HG03025 (cell line): ENCODE measurements at regions not wholly inside any gene's neighbourhood (a gene's known extent, or its start where the extent isn't known, plus 50 kb on each side); places are given as distances from the start of the nearest gene placed in this dataset.

Experiments used
- ATAC-seq: cut with Tn5 transposase; IDR thresholded peaks from one replicate; pipeline ENCODE4 v1.9.1; 2021; ENCODE audit warnings: mild to moderate bottlenecking, moderate library complexity; ENCODE audit not compliant: unreplicated experiment, low FRiP score

DNA sequence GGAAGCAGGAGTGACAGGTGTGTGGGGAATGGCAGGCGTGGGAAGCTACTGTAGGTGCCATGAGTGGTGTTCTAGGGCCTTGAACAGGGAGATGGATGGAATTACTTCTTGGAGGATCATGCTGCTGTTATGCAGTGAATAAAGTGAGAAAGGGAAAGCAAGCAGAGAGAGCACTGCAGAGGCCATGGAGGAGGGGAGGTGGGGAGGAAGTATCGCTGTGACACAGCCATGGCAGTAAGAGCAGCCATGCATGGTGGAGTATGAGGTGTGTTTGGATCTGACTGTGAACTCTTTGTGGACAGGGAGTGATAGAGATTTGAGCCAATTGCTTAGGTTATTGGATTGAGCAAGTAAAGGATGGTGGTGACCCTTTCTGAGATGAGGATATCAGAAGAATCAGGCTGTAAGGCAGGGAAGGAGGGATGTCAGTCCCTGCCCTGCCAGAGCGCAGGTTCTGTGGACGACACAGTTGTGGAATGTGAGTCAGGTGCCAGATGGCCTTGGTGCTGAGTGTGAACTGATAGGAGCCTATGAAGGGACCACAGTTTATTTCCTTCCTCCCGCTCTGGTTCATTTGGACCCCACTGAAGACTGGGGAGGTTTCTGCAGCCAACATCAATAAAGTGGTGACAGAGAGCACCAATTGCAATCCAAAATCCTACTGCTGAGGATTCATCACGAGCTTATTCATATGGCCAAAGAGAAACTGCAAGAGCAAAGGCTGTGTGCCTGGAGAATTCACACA is 105.5 kb upstream of the TMEM72 start:
- ATAC-seq: no peak

DNA sequence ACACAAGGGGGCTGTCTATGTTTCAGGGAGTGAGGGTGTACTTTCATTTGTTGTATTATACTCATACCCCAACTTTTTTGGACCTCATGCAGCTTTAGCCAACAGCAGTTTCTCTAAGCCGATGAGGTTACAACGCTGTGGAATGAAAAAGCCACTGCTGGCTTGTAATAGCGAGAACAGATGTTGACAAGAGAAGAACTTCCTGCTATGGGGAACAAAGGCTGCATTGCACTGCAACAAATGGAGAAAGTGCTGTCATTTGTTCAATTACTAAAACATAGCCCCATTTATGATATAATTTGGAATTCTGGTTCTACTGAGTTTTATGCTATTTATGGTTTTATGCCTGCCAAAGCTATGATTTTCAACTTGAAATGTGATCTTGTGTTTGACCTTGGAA is 104.2 kb upstream of the TMEM72 start:
- ATAC-seq: no peak

DNA sequence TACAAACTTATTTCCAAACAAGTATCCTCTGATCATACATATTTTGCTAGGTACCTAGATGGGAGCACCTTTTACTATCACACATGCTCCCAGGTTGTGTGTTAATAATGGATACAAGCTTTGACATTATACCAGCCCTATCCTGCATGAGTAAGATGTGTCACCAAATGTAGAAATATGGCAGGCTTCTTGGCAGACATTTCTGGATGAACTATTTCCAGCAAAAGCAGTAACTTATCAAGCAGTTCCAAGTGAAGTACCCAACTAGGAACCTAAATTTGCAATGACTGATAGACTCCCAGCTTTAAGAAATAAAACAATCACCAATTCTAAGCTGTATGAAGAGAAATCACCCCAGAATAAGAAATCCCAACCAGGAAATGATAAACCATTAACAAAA is 103.7 kb upstream of the TMEM72 start:
- no peak for ATAC-seq

DNA sequence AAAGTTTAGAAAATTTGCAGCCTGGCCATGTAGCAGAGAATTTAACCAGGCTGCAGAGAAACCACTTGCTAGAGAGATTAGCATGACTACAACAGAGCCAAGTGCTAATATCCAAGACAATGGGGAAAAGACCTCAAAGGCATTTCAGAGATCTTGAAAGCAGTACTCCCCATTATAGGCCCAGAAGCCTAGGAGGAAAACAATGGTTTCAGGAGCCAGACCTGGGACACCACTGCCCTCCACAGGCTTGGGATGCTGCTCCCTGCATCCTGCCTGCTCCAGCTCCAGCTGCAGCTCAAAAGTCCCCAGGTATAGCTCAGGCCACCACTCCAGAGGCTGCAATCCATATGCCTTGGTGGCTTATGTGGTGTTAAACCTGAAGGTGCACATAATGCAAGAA is 101.5 kb upstream of the TMEM72 start:
- ATAC-seq: no peak

DNA sequence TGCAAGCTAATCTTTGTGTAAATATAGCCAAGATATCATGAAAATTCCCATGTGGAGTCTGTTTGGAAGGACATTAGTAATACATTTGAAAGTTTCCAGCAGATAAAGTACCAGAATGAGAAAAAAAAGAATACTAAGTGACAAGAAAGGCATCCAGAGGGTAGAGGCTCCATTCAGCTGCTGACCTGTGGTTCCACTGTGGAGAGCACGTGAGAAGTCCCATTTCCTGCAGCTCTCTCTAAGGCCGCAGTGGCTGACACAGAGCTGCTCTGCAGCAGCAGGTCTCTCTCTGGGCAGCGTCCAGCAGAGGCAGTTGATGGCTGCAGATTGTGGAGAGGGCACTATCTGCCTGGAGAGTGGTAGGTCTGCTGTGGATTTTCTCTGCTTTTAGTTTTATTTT is 100.1 kb upstream of the TMEM72 start:
- ATAC-seq: no peak

DNA sequence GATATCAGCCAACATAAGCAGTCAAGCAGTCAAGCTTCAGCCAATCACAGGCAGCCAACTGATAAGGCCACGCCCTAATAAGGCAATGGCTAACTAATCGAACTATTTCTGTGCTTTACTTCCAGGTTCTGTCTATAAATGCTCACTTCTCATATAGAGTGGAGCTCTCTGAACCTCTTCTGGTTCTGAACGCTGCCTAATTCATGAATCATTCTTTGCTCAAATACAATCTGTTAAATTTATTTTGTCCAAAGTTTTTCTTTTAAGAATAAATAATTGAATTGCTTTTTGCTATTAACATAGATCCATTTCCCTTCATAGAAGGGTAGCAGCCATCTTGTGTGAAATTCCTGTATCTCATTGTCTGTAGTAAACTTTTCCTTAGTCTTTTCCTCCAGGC is 97.9 kb upstream of the TMEM72 start:
- ATAC-seq: no peak

DNA sequence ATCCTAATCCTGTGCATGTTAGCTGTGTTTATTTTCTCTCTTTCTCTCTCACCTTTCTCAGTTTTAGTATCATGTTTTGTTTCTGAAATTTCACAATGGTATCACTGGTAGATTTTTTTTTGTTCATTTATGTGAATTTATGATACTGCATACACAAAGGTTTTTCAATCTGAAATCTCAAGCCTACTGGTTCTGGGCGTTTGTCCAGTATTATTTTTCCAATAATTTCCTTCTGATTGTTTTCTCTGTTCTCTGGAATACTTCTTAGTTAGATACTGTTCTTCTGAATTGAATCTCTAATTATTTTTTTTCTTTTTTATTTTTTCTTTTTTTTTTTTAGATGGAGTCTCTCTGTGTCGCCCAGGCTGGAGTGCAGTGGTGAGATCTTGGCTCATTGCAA is 96.2 kb upstream of the TMEM72 start:
- no peak for ATAC-seq

DNA sequence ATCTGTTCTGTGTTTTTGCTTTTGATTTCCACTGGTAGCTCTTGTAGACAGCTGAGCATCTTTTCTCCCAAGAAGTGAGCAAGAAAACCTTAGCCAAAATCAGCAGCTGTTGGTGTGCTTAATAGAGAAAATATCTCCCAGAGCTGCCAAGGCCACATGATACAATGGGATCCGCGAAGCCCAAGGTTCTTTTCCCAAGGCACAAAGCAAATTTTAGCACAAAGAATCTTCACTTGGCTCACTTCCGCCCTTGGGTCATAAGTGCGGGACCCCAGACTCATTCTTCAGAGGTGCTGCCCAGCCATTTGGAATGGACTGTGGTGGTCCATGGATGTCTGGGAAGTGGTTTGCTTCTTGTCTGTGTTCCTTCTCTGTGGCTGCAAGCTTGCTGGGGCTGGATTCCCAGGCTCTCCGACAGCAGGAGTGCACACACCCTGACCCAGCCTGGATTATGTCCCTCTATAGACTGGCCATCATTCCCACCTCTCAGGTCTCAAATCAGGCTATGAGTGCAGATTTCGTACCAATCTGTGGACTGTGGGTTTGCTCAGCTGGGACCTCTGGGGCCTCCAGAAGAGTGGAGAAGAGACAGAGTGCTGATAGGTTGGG is 93.0 kb upstream of the TMEM72 start:
- ATAC-seq: no peak

DNA sequence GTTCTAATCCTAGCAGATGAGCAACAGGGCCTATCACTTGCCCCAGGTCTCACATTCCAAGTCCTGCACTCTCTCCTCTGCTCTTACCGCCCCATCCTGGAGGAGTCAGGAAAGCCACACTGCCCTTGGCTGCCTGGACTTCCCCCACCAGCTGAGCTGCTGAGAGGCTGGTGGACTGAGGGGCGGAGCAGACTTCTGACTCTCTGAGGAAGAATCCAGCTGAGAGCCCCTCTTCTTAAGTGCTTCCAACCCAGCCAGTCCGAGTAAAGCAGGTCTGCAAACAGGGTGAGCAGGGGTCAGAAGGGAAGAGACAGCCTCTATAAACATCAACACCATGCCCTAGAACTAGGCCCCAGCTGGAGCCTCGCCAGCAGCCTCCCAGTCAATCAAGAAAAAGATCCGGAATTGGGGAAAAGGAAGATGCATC is 92.4 kb upstream of the TMEM72 start:
- no peak for ATAC-seq

DNA sequence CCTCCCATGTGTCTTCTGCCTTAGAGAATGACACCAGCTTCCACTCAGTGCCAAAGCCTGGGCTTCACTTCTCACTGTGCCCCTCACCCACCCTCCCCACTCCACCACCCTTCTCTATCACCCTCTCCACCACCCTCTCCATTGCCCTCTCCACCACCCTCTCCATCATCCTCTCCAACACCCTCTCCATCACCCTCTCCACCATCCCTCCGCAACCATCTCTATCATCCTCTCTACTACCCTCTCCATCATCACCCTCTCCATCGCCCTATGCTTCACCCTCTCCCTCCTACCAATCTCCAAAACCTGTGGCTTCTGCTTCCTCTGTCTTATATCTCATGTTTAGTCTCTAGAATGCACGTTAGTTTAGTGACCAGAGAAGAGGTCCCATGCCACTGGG is 91.0 kb upstream of the TMEM72 start:
- ATAC-seq: no peak

DNA sequence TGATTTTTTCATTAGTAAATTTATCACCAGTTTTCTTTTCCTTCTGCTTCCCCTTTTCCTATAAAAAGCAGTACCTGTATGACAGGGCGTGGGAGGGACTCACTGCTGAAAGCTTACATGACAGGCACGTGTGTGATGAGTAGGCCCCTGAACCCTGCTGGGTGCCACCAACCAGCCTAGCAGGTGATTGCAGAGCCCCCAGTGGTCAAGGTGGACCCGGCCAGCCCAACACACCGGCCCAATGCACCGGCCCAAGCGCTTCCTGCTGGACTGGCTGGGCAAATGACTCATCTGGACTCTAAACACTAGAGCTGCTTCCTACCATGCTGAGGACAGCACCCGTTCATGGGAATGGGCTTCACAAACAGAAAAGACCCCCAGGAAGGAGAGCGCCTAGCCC is 89.8 kb upstream of the TMEM72 start:
- no peak for ATAC-seq

DNA sequence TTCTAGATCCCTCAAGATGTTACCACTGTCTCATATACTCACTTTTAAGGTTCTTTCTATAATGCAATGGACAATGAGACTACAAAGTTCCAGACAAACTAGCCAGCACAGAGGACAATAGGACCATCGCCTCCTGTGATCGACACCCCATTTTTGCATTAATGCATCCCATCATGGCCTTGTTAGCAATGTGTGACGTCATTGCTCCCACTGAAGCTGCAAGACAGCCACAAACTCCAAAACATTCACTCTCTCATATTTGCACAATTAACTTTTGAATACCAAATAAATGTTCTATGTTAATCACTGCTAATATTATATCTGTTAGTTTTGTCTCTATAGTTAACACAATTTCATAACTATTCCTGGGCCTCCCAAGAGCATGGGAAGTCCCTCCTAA is 88.8 kb upstream of the TMEM72 start:
- no peak for ATAC-seq

DNA sequence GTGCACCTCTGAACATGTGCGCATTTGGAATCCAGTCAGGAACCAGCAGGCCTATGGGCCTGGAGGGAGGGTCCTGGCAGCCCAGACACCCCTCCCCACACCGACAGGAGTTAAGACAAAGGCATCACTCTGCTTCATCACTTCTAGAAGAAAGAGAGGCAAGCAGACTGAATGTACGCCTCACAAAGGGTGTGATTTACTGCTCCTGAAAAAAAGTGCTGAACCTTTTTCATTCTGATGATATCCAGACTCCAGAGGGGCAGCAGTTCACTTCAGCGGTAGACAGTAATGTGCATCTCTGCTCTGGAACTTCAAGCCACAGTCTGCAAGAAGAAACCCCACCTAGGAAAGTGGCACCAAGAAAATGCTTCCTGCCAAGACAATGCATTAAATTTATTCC is 88.2 kb upstream of the TMEM72 start:
- no peak for ATAC-seq

DNA sequence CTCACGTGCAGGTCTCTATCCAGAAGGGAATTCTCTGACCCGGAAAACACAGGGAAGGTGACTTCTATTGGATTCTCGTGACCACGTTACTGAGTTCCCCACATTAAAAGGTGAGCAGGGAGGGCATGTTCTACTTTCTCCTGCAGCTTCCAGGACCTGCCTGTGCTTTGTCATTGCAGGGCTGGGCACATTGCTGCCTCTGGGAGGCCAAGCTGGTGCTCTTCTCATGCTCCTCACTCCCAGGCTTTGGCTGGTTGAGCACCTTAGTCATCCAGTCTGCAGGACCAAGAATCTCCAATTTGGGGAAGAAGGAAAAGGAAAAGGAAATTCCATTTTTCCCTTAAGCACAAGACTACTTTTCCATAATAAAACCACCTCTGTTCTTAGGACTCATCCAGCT is 86.5 kb upstream of the TMEM72 start:
- ATAC-seq: no peak

DNA sequence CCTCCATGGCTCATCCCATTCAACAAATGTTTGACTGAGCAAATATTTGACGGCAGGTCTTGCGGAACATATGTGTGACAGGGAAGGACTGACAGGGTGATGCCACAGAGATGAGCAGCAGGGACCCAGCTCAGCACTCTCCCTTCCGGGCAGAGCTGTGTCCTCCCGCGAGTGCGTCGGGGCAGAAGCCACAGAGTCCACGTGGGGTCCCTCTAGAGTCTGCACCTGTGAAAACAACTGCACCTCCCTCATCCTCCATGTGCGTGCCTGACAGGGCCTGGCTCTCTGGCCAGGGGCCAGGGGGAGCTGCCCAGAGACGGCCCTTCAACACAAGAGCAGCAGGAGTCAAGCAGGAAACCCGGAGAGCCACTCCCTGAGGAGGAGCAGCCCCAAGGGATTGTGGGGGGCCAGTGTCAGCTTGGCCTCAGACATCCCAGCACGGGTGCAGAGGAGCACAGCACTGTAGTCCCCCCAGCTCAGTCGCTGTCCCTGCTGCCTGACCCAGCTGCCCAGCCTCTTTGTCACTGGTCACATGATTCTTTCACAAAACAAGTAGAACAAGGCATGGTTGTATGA is 83.6 kb upstream of the TMEM72 start:
- no peak for ATAC-seq

DNA sequence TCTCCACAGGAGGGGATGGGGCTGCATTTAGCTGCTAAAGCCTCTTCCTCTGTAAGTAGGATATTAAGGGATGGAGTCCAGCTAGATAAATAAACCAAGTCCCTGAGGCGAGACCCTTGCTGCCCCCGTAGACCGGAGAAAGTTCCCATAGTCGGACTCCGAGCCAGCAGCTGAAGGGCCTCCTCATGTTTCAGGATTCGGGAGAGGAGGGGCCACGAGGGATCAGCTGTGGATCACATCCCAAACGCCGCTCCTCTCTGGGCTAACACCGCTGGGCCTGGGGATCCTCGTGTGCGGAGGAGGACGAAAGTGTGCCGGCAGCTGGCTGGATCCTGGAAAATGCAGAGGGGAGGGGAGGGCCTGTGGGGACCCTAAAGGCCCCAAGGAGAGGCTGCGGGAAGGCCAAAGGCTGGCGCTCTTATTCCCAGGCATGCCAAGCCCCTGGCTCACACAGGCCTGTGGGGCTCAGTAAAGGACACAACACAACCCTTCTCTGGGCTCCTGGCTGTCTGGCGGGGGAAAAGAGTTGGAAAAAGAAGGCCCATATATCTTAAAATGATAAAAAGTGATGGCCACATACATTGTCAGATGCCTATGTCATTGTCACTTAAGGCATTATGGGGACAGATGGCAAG is 82.5 kb upstream of the TMEM72 start:
- no peak for ATAC-seq

DNA sequence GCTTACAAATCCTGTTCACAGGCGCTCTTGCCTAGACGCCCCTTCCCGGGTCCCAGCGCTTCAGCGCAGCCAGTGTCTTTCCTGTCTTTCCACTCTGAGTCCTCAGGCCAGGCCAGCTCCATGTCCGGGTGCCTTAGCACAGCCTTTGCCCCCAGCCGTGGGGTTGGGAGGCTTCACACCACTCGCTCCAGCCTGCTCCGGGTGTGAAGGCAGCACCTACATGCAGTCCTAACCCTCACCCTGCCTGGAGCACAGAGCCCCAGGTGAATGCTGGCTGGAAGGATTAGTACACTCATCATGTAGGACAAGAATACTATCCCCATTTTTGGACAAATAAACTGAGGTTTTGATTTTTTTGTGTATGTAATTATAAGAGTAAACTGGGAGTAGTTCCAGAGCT is 81.7 kb upstream of the TMEM72 start:
- ATAC-seq: no peak

DNA sequence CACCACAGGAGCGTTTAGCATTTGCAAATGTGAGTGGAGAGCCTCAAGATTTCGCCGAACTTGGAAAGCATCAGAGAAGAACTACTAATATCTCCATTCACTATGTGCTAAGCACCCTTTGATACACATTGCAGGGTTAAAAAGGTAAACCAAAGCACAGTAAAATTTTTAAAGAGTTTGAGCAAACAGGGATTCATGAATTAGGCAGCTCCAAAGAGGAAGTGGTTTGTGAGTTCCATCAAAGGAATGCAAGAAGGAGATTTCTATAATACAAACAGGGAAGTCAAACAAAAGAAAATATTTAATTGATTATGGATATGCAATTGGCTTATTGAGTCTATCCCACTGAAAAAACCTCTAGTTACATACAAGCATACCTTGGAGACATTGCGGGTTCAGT is 81.1 kb upstream of the TMEM72 start:
- ATAC-seq: no peak

DNA sequence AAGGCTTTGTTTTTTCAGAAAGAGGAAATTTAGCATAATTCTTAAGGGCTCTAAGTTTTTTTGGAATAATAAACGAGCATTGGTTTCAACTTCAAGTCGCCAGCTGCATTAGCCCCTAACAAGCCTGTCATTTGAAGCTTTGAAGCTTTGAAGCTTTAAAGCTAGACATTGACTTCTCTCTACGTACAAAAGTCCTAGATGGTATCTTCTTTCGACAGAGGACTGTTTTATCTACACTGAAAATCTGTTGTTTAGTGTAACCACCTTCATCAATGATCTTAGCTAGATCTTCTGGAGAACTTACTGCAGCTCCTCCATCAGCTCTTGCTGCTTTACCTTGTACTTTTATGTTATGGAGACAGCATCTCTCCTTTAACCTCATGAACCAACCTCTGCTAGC is 79.6 kb upstream of the TMEM72 start:
- no peak for ATAC-seq

DNA sequence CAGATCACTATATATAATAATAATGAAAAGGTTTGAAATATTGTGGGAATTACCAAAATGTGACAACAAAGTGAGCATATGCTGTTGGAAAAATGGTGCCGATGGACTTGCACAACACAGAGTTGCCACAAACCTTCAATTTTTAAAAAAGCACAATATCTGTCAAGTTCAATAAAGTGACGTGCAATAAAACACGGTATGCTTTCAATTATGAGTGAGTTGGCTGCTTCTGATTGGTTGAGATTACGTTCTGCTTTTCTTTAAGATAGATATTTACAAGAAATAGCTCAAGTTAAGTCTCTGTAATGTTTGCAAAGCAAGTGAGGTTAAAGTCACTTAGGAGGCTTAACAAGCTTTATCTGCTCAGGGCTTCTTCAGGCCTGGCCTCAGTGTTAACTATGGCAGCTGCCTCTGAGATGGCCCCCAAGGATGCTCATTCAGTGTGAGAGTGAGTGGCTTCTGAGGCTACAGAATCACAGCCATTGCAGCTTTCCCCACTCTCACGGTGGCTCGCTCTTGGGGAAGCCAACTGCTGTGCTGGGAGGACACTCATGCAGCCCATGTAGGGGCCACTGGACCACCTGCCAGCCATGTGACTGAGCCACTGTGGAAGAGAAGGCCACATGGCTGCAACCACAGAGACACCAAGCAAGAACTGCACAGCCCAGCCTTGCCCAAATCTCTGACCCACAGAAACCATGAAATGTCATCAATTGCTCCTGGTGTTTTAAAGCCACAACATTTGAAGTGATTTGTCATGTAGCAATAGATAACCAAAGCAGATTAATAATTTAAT is 78.3 kb upstream of the TMEM72 start:
- no peak for ATAC-seq

DNA sequence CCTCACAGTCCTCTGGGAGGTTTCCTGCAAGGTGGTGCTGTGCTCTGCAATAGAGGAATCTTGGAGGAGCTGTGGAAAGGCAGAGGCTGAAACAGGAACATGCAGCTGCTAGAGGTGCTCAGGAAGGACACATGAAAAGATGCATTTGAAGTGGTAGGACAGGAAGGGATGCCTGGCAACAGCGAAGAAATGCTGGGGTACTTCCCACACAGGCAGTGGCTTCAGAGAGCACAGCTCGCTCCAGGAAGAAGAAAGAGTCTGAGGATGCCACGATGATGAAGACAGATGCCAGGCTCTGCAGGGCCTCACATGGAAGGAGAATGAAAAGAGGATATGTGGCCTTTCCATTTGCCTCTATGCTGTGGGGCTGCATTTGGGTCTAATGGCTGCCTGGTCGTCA is 77.0 kb upstream of the TMEM72 start:
- ATAC-seq: no peak
